Activated T-cell treated with anti-CD3 and anti-CD28 coated beads for 1 hour (primary cell): ENCODE measurements at regions not wholly inside any gene's neighbourhood (a gene's known extent, or its start where the extent isn't known, plus 50 kb on each side); places are given as distances from the start of the nearest gene placed in this dataset.

Experiments
- DNase-seq: peaks from one replicate; pipeline ENCODE4 v3.0.0-alpha.2; 2020; ENCODE audit warnings: low read depth

- no peak for DNase-seq
These were observed 606.2 kb upstream of the ZEB2 start for GRCh38 chr2:145126146-145126545.

DNA sequence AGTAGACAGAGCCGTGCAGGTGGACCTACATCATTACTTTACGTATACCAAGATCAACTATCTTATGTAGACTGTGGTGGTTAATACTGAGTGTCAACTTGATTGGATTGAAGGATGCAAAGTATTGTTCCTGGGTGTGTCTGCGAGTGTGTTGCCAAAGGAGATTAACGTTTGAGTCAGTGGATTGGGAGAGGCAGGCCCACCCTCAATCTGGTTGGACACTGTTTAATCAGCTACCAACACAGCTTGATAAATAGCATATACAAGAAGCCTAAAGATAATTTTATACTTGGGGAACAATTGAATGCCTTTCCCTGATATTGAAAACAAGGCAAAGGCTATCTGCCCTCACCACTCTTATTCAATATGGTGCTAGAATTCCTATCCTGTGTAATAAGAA is 604.2 kb upstream of the ZEB2 start:
- no peak for DNase-seq

DNA sequence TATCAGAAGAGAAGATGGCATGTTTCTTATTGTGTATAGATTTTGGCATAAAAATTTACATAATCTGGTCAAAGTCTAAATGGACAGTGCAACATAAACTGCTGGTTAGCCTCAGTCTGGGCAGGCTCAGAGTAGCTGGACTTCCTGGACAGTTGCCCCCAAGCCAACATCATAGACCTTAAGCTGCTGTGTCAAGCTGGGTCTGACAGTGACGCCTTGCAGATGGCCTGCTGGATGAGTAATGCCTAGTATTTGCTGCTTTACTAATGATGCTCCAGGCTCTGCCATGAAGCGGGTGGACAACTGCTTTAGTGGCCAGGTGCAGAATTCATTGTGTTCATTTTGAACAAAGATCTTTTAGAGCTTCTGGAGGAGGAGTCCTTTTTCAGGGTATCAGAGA is 603.7 kb upstream of the ZEB2 start:
- no peak for DNase-seq

DNA sequence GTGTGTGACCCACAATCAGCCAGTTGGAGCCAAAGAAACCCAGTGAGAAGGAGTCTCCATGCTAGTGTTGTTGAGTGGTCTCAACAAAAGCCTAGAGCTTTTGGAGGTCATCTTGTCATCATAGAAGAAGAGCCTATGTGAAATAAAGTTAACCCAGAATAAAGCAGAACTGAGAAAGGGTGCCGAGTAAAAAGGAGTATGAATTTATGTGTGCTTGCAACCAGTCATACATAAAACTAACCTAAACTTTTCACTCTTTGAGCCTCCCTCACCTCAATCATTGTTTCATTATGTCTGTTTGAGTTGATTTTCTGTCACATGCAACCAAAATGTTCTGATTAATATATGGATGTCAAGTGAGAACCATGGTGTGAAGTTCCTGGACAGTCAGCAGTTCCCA is 599.3 kb upstream of the ZEB2 start:
- DNase-seq, result no peak

GRCh38 chr2:145116834-145117725 is 597.2 kb upstream of the ZEB2 start:
- DNase-seq, result no peak

GRCh38 chr2:145116056-145116455 is 596.1 kb upstream of the ZEB2 start:
- no peak for DNase-seq

- no peak for DNase-seq
These were observed 594.8 kb upstream of the ZEB2 start for GRCh38 chr2:145114726-145115125.

GRCh38 chr2:145112467-145112866 is 592.5 kb upstream of the ZEB2 start:
- DNase-seq, result no peak

DNA sequence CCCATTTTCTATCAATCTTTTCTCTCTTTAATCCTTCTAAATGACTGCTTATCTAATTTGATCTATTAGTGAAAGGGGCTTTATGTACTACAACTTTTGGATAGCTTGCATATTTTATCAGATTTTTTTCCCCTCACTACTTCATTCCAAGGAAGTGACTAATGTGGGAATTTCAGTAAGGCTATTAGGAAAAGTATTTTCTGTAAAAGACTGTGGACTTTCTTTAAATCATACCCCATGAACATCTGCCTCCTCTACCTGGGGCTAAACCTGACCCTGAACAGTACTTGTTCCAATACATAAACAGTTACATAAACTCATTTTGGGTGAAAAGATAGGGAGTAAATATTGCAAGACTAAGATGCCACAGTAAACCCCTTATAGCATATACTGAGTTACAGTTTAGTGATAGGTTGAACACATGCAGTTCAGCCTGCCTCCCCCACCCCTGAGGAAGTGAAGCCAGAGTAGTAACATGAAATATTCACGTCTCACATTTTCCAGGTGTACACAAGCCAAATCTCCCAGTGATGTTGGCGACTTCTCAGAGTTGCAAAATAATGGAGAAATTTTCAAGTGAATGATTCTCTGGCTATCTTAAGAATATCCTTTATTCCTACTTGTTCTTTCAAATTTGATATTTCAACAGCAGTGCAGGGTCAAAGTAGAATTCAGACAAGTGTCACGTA is 590.9 kb upstream of the ZEB2 start:
- DNase-seq, result no peak

DNA sequence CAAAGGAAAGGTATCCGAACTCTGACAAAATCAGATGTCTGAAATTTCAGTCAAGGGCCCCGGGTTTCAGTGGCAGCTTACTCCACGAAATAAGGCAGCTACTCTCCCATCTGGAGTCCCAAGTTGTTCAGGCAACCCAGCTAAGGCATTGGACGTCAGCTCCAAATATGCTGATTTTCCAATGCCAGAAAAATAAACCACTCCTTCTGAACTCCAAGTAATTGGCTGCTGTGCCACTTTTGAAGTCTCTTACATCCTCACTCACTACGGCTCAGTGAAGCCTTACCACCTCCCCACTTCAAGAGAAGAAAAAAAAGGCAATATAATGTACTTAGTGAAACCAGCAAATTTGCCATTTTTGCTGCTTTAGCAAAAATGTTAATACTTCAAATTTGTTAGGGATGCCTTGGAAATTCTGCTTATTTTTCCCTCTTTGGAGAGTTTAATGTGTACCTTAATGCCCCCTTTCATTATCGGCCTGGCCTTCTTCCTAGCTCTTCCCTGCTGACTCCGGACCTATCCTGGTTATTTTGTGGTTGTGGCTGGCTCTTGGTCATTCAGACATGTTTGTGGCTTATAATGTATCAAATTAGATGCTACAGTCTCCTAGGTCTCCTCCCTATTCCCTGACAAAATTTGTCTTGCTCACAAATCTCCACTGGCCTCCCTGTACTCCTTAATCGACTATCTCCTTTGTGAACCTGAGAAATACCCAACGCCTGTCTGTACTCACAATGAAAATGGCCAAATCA is 589.2 kb upstream of the ZEB2 start:
- DNase-seq, result no peak

GRCh38 chr2:145108361-145108778 is 588.5 kb upstream of the ZEB2 start:
- DNase-seq, result no peak

DNA sequence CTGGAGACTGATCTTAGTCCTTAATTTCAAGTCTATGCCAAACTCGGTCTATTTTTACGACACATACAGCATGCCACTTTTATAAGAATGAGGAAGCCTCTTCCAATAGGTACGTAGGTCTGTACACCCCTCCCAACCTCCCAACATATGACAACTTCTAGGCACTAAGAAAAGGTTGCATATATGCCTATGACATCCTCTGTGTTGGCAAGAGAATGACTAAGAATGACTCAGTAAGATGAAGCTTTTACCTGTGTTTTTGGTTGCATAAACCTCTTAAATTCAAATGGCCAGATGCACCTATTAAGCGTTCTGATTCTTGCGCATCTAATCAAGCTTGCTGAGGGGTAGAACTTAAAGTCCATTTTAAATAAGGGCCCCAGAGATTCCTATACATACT is 586.4 kb upstream of the ZEB2 start:
- DNase-seq, result no peak

- no peak for DNase-seq
These were observed 582.8 kb upstream of the ZEB2 start for GRCh38 chr2:145102706-145103105.

GRCh38 chr2:145100301-145100700 is 580.4 kb upstream of the ZEB2 start:
- DNase-seq, result no peak

- DNase-seq, result no peak
These were observed 576.7 kb upstream of the ZEB2 start for GRCh38 chr2:145096582-145096981.

- no peak for DNase-seq
These were observed 575.9 kb upstream of the ZEB2 start for GRCh38 chr2:145095641-145096435.

- DNase-seq, result no peak
These were observed 574.5 kb upstream of the ZEB2 start for GRCh38 chr2:145094370-145094769.

DNA sequence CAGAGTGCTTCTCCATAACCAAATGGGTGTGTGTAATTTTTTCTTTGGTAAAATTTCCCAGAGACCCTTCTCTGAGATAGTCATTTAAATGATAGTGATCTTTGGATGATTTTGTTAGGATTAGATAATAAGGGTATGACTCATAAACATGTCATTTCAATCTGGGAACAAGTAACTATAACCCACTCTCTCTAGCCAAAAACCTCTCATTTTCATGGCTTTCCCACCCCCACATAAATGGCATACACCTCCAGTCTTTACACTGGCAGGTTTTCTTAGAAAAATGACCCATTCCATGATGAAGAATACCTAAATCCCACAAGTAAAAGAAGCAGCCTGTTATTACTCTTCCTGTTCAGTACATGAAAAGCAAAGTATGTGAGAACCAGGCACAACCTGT is 572.0 kb upstream of the ZEB2 start:
- no peak for DNase-seq

DNA sequence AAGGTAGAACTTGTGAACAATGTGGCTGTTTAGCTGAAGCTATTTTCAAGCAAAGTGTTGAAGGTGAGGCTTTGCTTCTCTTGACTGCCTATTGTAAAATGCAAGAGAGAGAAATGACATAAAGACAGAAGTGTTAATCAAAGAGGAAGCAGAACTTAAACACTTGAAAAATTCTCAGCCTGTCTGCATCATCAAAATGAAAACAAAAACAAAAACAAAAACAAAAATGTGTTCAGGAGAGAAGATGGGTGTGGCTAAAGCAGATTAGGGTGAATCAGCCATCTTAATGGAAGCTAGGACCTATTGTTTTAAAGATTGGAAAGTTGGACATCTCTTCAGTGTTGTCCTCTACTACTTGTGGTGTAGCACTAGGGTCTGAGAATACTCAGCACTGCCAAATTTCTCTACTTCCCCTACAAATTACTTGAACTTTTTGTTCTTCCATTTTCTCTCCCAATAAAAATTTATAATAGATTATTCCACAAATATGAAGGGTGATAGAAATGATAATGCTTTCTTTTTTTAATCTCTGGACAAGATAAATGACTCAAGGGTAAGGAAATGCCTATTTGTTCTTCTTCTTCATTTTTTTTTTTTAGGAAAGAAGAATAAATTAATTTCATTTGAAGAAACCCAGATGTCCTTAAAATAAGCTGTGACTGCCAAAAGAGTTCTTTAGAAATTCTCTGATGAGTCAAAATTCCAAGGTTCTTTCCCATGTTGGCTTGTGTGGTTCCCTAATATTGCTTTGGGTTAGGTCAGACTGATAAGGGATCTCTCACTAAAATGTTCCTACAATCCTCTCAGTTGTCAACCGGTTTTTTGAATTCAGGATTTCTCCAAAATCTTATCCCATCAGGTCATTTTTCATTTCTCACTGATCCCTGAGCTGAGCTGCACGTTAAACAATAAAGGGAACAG is 571.2 kb upstream of the ZEB2 start:
- no peak for DNase-seq

DNA sequence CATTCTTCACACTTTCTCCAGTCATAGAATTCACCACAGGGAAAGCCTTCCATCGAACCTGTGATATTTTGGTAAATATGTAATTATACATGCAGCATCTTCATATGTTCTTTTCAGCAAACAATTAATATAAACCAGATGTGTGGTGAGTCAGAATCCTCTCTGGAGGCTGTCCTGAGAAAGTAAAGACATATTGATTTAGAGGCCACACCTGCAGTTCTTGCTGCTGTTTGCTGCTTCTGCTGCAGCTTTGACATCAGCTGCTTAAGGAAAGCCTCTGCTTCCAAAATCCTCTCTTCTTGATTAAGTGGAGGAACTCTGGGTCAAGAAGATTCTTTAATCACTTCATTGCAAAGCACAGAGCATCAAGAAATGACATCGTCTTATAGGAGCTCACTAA is 568.8 kb upstream of the ZEB2 start:
- no peak for DNase-seq

DNA sequence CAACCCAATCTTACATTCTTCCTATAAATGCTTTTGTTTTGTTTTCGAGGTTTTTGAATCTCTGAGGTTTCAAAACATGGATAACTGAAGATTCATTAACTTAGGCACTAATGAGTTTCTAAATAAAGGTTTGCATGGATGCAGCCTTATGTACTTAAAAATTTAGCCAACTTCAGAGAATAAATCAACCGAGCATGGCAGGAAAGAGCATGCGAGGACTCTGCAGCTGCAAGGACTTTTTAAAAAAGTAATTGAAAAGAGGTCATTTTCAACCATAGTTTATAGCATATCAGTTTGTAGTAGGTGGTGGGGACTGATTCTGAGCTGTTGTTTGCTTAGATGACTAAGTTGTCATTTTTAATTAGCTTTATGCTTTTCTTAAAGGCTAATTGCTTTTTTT is 567.0 kb upstream of the ZEB2 start:
- DNase-seq, result no peak
